ENCODE measurements at regions not wholly inside any gene's neighbourhood (a gene's known extent, or its start where the extent isn't known, plus 50 kb on each side); places are given as distances from the start of the nearest gene placed in this dataset.

DNA sequence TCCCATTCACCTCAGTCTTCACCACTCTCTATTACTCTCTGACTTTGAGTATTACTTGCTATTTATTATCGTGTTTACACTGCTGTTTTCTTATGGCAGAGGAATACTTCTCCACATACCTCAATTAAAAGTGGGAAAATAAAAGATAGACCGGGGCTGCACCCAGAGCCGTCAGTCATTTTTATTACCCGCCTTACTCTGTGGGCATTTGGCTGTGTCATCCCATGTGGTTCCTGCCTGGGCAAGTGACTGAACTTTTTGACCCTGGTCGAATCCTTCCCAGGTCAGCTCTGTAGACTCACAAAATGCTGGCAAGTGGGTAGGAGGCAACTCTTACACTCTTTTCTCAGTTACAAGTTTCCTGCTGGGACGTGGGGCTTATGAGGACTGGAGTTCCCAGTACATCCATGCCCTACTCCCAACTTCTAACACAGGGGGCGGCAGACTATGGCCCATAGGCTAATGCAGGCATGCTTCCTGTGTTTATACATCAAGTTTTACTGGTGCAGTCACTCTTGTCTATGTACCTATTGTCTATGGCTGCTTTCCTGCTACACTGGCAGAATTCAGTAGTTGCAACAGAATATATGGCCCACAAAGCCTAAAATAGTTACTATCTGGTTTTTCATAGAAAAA, 69.5 kb upstream of the KCND3 start:
- no peak for DNase-seq
- Histone ChIP-seq H3K9me3 (no peaks in the 10 kb centered on the region), H3K4me1 (peaks cover 0 to under 1% (median 0%) of the 10 kb centered on the region in 6 donors), H3K4me3 (no peak overlapping the region), H3K27ac (no peak overlapping the region), H3K27me3 (replicated peaks in 1 of 7) (peaks cover 0 to 6% (median 0%) of the 10 kb centered on the region in 7 donors), H3K36me3 (no peaks in the 10 kb centered on the region)
- TF ChIP-seq POLR2AphosphoS5 (IDR thresholded peaks at IDR 0.05) (no peak), POLR2A (IDR thresholded peaks at IDR 0.05) (no peak)
- TF ChIP-seq, protein P1, sequence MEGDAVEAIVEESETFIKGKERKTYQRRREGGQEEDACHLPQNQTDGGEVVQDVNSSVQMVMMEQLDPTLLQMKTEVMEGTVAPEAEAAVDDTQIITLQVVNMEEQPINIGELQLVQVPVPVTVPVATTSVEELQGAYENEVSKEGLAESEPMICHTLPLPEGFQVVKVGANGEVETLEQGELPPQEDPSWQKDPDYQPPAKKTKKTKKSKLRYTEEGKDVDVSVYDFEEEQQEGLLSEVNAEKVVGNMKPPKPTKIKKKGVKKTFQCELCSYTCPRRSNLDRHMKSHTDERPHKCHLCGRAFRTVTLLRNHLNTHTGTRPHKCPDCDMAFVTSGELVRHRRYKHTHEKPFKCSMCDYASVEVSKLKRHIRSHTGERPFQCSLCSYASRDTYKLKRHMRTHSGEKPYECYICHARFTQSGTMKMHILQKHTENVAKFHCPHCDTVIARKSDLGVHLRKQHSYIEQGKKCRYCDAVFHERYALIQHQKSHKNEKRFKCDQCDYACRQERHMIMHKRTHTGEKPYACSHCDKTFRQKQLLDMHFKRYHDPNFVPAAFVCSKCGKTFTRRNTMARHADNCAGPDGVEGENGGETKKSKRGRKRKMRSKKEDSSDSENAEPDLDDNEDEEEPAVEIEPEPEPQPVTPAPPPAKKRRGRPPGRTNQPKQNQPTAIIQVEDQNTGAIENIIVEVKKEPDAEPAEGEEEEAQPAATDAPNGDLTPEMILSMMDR (IDR thresholded peaks at IDR 0.05 in 8 of 11, conservative IDR thresholded peaks at IDR 0.05 in 3 of 11): no peak
- intact Hi-C loops (cut with DNase I; ENCODE audit: low total_unique reads): no loop called here
- WGBS, 5 donors: 70 to 86% (median 74%) methylated on average over 7 of the region's 7 CpGs

DNA sequence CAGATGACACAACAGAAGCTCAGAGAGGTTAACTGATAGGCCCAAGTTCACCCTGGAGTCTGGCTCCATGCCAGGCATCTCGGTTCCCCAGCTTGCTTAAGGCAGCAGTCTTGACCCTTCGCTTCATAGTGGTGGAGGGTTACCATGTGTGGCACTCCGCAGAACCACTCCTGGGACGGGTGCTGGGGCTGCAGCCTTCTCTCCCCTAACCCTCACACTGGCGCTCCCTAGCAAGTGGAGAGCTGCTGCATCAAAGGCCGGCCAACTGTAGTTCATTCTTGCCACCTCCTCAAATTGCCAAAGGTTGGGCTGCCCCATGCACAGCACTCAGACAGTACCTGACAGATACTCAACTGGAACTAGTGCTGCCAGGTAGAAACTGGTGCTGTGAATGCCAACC, 70.2 kb upstream of the KCND3 start:
- no peaks in the 10 kb centered on the region for H3K9me3 ChIP-seq
- H3K36me3 ChIP-seq: no peaks in the 10 kb centered on the region
- DNase-seq: no peak
- peaks cover 0 to 8% (median 2%) of the 10 kb centered on the region in 6 donors for H3K4me1 ChIP-seq
- TF ChIP-seq, protein P1 (IDR thresholded peaks at IDR 0.05 in 8 of 11, conservative IDR thresholded peaks at IDR 0.05 in 3 of 11): no peak
- no peak for TF ChIP-seq POLR2A (IDR thresholded peaks at IDR 0.05)
- no peak for TF ChIP-seq POLR2AphosphoS5 (IDR thresholded peaks at IDR 0.05)
- no peak overlapping the region for H3K27ac ChIP-seq
- intact Hi-C loops (cut with DNase I; ENCODE audit: low total_unique reads): no loop called here
- H3K4me3 ChIP-seq: no peak overlapping the region
- WGBS, 5 donors: 82 to 92% (median 92%) methylated on average over 6 of the region's 6 CpGs
- H3K27me3 ChIP-seq (replicated peaks in 1 of 7): peaks cover 0 to 6% (median 0%) of the 10 kb centered on the region in 7 donors

DNA sequence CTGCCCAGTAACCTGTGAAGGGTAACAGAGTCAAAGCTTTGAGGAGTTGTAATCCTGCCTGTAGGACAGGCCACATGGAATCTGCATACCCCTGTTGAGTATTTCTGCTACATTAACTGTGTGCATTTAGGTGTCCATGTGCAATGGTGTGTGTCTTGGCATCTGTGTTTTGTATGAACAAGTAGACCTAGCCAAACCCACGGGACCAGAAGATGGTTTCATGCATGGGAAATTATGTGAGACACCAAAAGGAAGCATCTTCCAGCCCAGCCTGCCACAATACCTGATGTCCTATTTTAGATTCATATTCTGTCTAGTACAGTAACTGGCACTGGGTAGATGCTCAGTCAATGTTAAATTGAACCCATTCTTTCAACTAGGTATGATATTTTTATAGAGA, 70.8 kb upstream of the KCND3 start:
- Histone ChIP-seq H3K9me3 (no peaks in the 10 kb centered on the region), H3K36me3 (no peaks in the 10 kb centered on the region), H3K4me3 (no peak overlapping the region), H3K27me3 (replicated peaks in 1 of 7) (peaks cover 0 to 6% (median 0%) of the 10 kb centered on the region in 7 donors), H3K4me1 (peaks cover 0 to 9% (median 4%) of the 10 kb centered on the region in 6 donors), H3K27ac (no peak overlapping the region)
- WGBS, 5 donors: 37 to 66% (median 53%) methylated on average over 1 of the region's 1 CpG
- intact Hi-C loops (cut with DNase I; ENCODE audit: low total_unique reads): no loop called here
- no peak for DNase-seq
- TF ChIP-seq, protein P1 (IDR thresholded peaks at IDR 0.05 in 8 of 11, conservative IDR thresholded peaks at IDR 0.05 in 3 of 11): no peak
- no peak for TF ChIP-seq POLR2A (IDR thresholded peaks at IDR 0.05)

DNA sequence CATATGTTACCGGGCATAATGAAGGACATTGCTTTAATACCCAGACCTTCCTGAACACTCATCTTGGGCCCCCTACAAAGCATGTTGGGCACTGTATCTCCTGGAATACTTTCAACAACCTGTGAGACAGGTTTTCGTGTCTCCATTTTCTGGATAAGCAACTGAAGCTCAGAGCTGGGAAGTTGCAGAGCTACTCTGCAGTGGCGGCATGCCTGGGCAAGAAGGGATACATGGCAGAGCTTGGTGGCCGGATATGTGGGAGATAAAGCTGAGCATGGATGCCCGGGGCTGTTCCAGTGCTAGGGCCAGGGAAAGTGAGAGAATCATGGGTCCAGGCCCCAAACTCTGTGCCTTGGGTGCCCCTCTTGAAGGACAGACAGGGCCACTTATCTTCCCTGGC, 71.6 kb upstream of the KCND3 start:
- peaks cover 0 to 9% (median 4%) of the 10 kb centered on the region in 6 donors for H3K4me1 ChIP-seq
- H3K4me3 ChIP-seq: no peak overlapping the region
- no peaks in the 10 kb centered on the region for H3K9me3 ChIP-seq
- no peaks in the 10 kb centered on the region for H3K36me3 ChIP-seq
- DNase-seq: no peak
- intact Hi-C loops (cut with DNase I; ENCODE audit: low total_unique reads): no loop called here
- 81 to 91% (median 88%) methylated on average over 5 of the region's 5 CpGs for WGBS, 5 donors
- H3K27me3 ChIP-seq (replicated peaks in 1 of 7): peaks cover 0 to 6% (median 0%) of the 10 kb centered on the region in 7 donors
- no peak overlapping the region for H3K27ac ChIP-seq
- TF ChIP-seq, protein P1 (IDR thresholded peaks at IDR 0.05 in 8 of 11, conservative IDR thresholded peaks at IDR 0.05 in 3 of 11): no peak
- TF ChIP-seq POLR2A (IDR thresholded peaks at IDR 0.05) (no peak), POLR2AphosphoS5 (IDR thresholded peaks at IDR 0.05) (no peak)
